H9 (cell line): ENCODE measurements at regions not wholly inside any gene's neighbourhood (a gene's known extent, or its start where the extent isn't known, plus 50 kb on each side); places are given as distances from the start of the nearest gene placed in this dataset.

Source experiments
- DNase-seq: peaks from one replicate; pipeline ENCODE4 v3.0.0-alpha.2; 2017
- H2AFZ ChIP-seq: one replicate; pipeline ENCODE4 v1.6.1; 2013; ENCODE audit warnings: mild to moderate bottlenecking, low read length, control low read depth, moderate library complexity
- H2AK5ac ChIP-seq: 2 replicates; pipeline ENCODE4 v1.6.1; 2013; ENCODE audit warnings: low read length, control low read depth, mixed read lengths; ENCODE audit not compliant: insufficient read length
- H2BK120ac ChIP-seq: one replicate; pipeline ENCODE4 v1.6.1; 2013; ENCODE audit warnings: low read depth, mild to moderate bottlenecking, low read length, control low read depth, inconsistent platforms; ENCODE audit not compliant: poor library complexity, severe bottlenecking
- H2BK12ac ChIP-seq: 2 replicates; pipeline ENCODE4 v1.6.1; 2013; ENCODE audit warnings: low read length, control low read depth, mixed read lengths, low read depth; ENCODE audit not compliant: insufficient read length
- H2BK15ac ChIP-seq: 2 replicates; pipeline ENCODE4 v1.6.1; 2013; ENCODE audit warnings: low read depth, low read length, control low read depth
- H2BK20ac ChIP-seq: one replicate; pipeline ENCODE4 v1.6.1; 2013; ENCODE audit warnings: low read depth, mild to moderate bottlenecking, low read length, control low read depth, inconsistent platforms; ENCODE audit not compliant: poor library complexity, severe bottlenecking
- H2BK5ac ChIP-seq: 2 replicates; pipeline ENCODE4 v1.6.1; 2013; ENCODE audit warnings: low read length, control low read depth, mixed read lengths; ENCODE audit not compliant: insufficient read length
- H3K14ac ChIP-seq: 2 replicates; pipeline ENCODE4 v1.6.1; 2013; ENCODE audit warnings: low read length, control low read depth; ENCODE audit not compliant: insufficient read depth
- H3K18ac ChIP-seq: 2 replicates; pipeline ENCODE4 v1.6.1; 2013; ENCODE audit warnings: low read depth, mild to moderate bottlenecking, mixed read lengths, low read length, control low read depth; ENCODE audit not compliant: insufficient read length
- H3K23ac ChIP-seq: 2 replicates; pipeline ENCODE4 v1.6.1; 2013; ENCODE audit warnings: low read length, control low read depth, mixed read lengths, low read depth; ENCODE audit not compliant: insufficient read length
- H3K23me2 ChIP-seq: 2 replicates; pipeline ENCODE4 v1.6.1; 2013; ENCODE audit warnings: low read depth, mild to moderate bottlenecking, mixed read lengths, low read length, control low read depth; ENCODE audit not compliant: insufficient read length, poor library complexity, severe bottlenecking
- H3K27ac ChIP-seq: 2 replicates; pipeline ENCODE4 v1.5.1; 2013; ENCODE audit warnings: low read length, control low read depth, mixed read lengths, low read depth; ENCODE audit not compliant: insufficient read length
- H3K27me3 ChIP-seq: 2 replicates; pipeline ENCODE4 v1.6.1; 2013; ENCODE audit warnings: low read length, control low read depth, inconsistent platforms; ENCODE audit not compliant: insufficient read depth
- H3K4ac ChIP-seq: 2 replicates; pipeline ENCODE4 v1.6.1; 2013; ENCODE audit warnings: low read depth, mild to moderate bottlenecking, control low read depth, inconsistent platforms, low read length, moderate library complexity
- H3K4me1 ChIP-seq: 2 replicates; pipeline ENCODE4 v1.6.1; 2013; ENCODE audit warnings: low read length, control low read depth, inconsistent platforms; ENCODE audit not compliant: insufficient read depth
- H3K4me2 ChIP-seq: 2 replicates; pipeline ENCODE4 v1.6.1; 2013; ENCODE audit warnings: low read length, control low read depth, mixed read lengths; ENCODE audit not compliant: insufficient read length, insufficient read depth
- H3K56ac ChIP-seq: 2 replicates; pipeline ENCODE4 v1.6.1; 2013; ENCODE audit warnings: low read depth, mild to moderate bottlenecking, mixed read lengths, low read length, control low read depth; ENCODE audit not compliant: insufficient read length
- H3K79me1 ChIP-seq: 2 replicates; pipeline ENCODE4 v1.6.1; 2013; ENCODE audit warnings: low read depth, mild to moderate bottlenecking, moderate library complexity, low read length, control low read depth, inconsistent platforms; ENCODE audit not compliant: insufficient read depth, poor library complexity, severe bottlenecking
- H3K79me2 ChIP-seq: 2 replicates; pipeline ENCODE4 v1.6.1; 2013; ENCODE audit warnings: low read length, control low read depth, inconsistent platforms; ENCODE audit not compliant: insufficient read depth
- H3K9ac ChIP-seq: 2 replicates; pipeline ENCODE4 v1.6.1; 2013; ENCODE audit warnings: low read length, control low read depth, mixed read lengths; ENCODE audit not compliant: insufficient read length; ENCODE audit errors: extremely low read depth
- H3K9me3 ChIP-seq: one replicate; pipeline ENCODE4 v1.6.1; 2013; ENCODE audit warnings: low read depth, low read length, inconsistent platforms; ENCODE audit not compliant: control insufficient read depth
- H3T11ph ChIP-seq: one replicate; pipeline ENCODE4 v1.6.1; 2013; ENCODE audit warnings: mild to moderate bottlenecking, low read length, control low read depth, inconsistent platforms
- H4K20me1 ChIP-seq: one replicate; pipeline ENCODE4 v1.6.1; 2013; ENCODE audit not compliant: control insufficient read depth, insufficient read length, insufficient read depth
- H4K5ac ChIP-seq: 2 replicates; pipeline ENCODE4 v1.6.1; 2013; ENCODE audit warnings: low read depth, mild to moderate bottlenecking, mixed read lengths, low read length, control low read depth; ENCODE audit not compliant: insufficient read length
- H4K8ac ChIP-seq: replicated peaks from 2 replicates; pipeline ENCODE4 v1.6.1; 2013; ENCODE audit warnings: low read length, control low read depth, mixed read lengths, low read depth; ENCODE audit not compliant: insufficient read length
- H4K91ac ChIP-seq: 2 replicates; pipeline ENCODE4 v1.6.1; 2013; ENCODE audit warnings: low read depth, mild to moderate bottlenecking, moderate library complexity, mixed read lengths, low read length, control low read depth; ENCODE audit not compliant: insufficient read length
- H3K27ac Mint-ChIP-seq, 3 experiments: 2 replicates in 2 of 3; 3 replicates in 1 of 3; pipeline ENCODE4 v1.8.0; 2020 to 2021; ENCODE audit warnings: mixed read lengths in 3 of 3, mild to moderate bottlenecking in 1 of 3, moderate library complexity in 1 of 3
- H3K27me3 Mint-ChIP-seq: 2 replicates; pipeline ENCODE4 v1.8.0; 2021; ENCODE audit warnings: low read depth, mild to moderate bottlenecking, moderate library complexity, mixed read lengths
- H3K36me3 Mint-ChIP-seq, 3 experiments: 2 replicates in 2 of 3; 3 replicates in 1 of 3; pipeline ENCODE4 v1.8.0; 2020 to 2021; ENCODE audit warnings: low read depth in 3 of 3, mixed read lengths in 3 of 3; ENCODE audit not compliant: insufficient read depth in 1 of 3
- H3K4me1 Mint-ChIP-seq, 2 experiments: 2 replicates each; pipeline ENCODE4 v1.8.0; 2020; ENCODE audit warnings: mixed read lengths in 2 of 2
- H3K4me3 Mint-ChIP-seq, 2 experiments: 2 replicates in 1 of 2; 3 replicates in 1 of 2; pipeline ENCODE4 v1.8.0; 2020 to 2021; ENCODE audit warnings: mild to moderate bottlenecking in 2 of 2, mixed read lengths in 2 of 2, moderate library complexity in 1 of 2
- H3K9me3 Mint-ChIP-seq, 2 experiments: 2 replicates in 1 of 2; 3 replicates in 1 of 2; pipeline ENCODE4 v1.8.0; 2020; ENCODE audit warnings: mild to moderate bottlenecking in 2 of 2, mixed read lengths in 2 of 2, moderate library complexity in 1 of 2
- WGBS: extraction: QIAGEN DNeasy Blood & Tissue Kit; methylation state at CpG from one replicate; pipeline ENCODE4 v1.1.7; 2013; ENCODE audit warnings: missing lambda C conversion rate, low lambda C conversion rate, mixed read lengths; ENCODE audit not compliant: insufficient read length; ENCODE audit errors: extremely low coverage; 5-methylcytosine and 5-hydroxymethylcytosine counted together
- TF ChIP-seq, protein P1 (sequence below): fragments of 200-600 bp; sonication (generic); conservative IDR thresholded peaks from 3 replicates; pipeline ENCODE4 v1.8.0; 2021; ENCODE audit warnings: antibody characterized with exemption, mild to moderate bottlenecking

DNA sequence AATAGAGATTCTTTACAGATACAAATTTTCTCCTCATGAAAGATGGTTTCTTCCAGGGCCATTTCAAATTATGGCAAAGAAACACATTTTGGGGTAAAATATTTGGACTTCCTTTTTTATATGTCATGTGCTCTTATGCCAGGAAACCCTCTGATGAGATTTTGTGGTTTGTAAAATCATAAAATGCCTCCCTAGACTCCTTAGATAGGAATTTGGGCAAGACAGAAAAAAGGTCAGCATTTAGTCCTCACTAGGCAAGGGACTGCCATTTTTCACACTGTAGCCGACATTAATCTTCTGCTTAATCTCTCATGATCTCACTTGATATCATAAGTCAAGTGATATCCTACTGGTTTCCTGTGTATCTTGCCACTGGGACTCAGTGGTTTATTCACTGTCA, 286.4 kb downstream of the ARHGAP12 start:
- H4K5ac ChIP-seq: no peak overlapping the region
- no peak overlapping the region for H3K27ac Mint-ChIP-seq
- H4K20me1 ChIP-seq: no peaks in the 10 kb centered on the region
- no peak overlapping the region for H3K27ac ChIP-seq
- no peak for DNase-seq
- H3K4me1 ChIP-seq: no peaks in the 10 kb centered on the region
- H3K27me3 Mint-ChIP-seq: peaks cover 4% of the 10 kb centered on the region; the same call in 1 of the 2 replicates
- no peaks in the 10 kb centered on the region for H3K9me3 ChIP-seq
- no peak overlapping the region for H3K4me3 Mint-ChIP-seq
- no peak overlapping the region for H2BK15ac ChIP-seq
- H2BK120ac ChIP-seq: no peak overlapping the region
- H3K4ac ChIP-seq: no peak overlapping the region
- H3K23me2 ChIP-seq: no peaks in the 10 kb centered on the region
- no peak overlapping the region for H4K91ac ChIP-seq
- no peak overlapping the region for H3K56ac ChIP-seq
- no peaks in the 10 kb centered on the region for H3K79me2 ChIP-seq
- WGBS: no CpG with 5 or more reads among the region's 1 CpG
- H3K36me3 Mint-ChIP-seq: peaks cover 0 to 5% (median 5%) of the 10 kb centered on the region in 3 experiments; a peak in 5 of 7 replicates
- H2BK20ac ChIP-seq: no peak overlapping the region
- no peak overlapping the region for H4K8ac ChIP-seq
- TF ChIP-seq, protein P1, sequence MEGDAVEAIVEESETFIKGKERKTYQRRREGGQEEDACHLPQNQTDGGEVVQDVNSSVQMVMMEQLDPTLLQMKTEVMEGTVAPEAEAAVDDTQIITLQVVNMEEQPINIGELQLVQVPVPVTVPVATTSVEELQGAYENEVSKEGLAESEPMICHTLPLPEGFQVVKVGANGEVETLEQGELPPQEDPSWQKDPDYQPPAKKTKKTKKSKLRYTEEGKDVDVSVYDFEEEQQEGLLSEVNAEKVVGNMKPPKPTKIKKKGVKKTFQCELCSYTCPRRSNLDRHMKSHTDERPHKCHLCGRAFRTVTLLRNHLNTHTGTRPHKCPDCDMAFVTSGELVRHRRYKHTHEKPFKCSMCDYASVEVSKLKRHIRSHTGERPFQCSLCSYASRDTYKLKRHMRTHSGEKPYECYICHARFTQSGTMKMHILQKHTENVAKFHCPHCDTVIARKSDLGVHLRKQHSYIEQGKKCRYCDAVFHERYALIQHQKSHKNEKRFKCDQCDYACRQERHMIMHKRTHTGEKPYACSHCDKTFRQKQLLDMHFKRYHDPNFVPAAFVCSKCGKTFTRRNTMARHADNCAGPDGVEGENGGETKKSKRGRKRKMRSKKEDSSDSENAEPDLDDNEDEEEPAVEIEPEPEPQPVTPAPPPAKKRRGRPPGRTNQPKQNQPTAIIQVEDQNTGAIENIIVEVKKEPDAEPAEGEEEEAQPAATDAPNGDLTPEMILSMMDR: no peak
- H3K9ac ChIP-seq: no peak overlapping the region
- H2BK12ac ChIP-seq: no peak overlapping the region
- no peaks in the 10 kb centered on the region for H3K27me3 ChIP-seq
- H3K4me1 Mint-ChIP-seq: peaks cover 2 to 6% of the 10 kb centered on the region in 2 experiments; a peak in 2 of 4 replicates
- H3T11ph ChIP-seq: no peak overlapping the region
- H3K9me3 Mint-ChIP-seq: peaks cover 10 to 13% of the 10 kb centered on the region in 2 experiments
- no peak overlapping the region for H2AK5ac ChIP-seq
- no peak overlapping the region for H2BK5ac ChIP-seq
- H3K79me1 ChIP-seq: no peaks in the 10 kb centered on the region
- no peak overlapping the region for H3K18ac ChIP-seq
- H3K23ac ChIP-seq: no peak overlapping the region
- H3K14ac ChIP-seq: no peak overlapping the region
- H3K4me2 ChIP-seq: no peak overlapping the region
- no peak overlapping the region for H2AFZ ChIP-seq
